SK-N-MC (cell line): ENCODE measurements at regions not wholly inside any gene's neighbourhood (a gene's known extent, or its start where the extent isn't known, plus 50 kb on each side); places are given as distances from the start of the nearest gene placed in this dataset.

Source experiments
- EZH2 ChIP-seq: fragments of 200-600 bp; sonication (generic); IDR thresholded peaks from one replicate; pipeline ENCODE4 v1.6.1; 2017; ENCODE audit warnings: antibody characterized with exemption
- POLR2AphosphoS5 ChIP-seq: IDR thresholded peaks from 2 replicates; pipeline ENCODE4 v1.6.1; 2012; ENCODE audit warnings: mild to moderate bottlenecking, low read depth, low read length, borderline replicate concordance

GRCh38 chr1:184893695-184894094, 80.6 kb downstream of the NIBAN1 start:
- TF ChIP-seq POLR2AphosphoS5 (no peak), EZH2 (no peak)
